ENCODE measurements at regions not wholly inside any gene's neighbourhood (a gene's known extent, or its start where the extent isn't known, plus 50 kb on each side); places are given as distances from the start of the nearest gene placed in this dataset.
"Not testable (repeated sequence)": the region's sequence is repeated elsewhere in the genome, so short reads cannot be mapped to it uniquely, and the experiment has no call there.

DNA sequence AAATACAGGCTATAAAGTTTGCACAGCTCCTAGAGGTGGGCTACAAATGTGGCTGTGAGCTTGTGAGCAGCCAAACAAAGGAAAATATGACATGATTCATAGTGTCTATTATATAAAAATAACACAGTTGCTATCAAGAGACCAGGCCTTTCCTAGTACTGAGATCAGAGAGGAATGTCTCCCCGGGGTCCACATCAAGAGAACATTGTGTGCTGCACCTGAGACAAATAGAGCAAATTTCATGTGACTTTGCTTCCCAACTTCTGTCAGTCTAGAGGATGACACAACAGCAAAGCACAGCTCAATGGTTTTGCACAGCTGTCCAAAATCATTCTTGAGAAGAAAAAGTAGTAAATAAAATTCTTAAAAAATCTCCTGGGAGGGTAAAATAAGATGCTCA lies 297.5 kb upstream of the PRKD1 start:
- DNase-seq: no peak

DNA sequence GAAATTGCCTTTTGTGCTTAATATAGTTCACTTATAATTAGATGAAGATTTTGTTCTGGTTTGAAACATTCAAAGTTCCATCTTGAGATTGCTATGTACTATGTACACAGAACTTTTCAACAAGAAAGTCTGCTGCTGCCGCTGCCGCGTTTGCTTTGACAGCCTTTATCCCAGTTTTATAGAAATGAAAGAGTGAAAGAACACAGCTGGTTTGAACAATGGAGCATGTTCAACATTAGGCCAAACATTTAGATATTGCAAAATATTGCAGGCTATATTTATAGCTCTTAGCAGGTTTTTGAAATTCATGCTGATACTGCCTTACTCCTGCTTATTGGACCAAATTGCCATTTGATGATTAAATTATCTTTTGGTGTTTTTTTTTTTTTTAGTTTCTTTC lies 299.8 kb upstream of the PRKD1 start:
- no peak for DNase-seq

DNA sequence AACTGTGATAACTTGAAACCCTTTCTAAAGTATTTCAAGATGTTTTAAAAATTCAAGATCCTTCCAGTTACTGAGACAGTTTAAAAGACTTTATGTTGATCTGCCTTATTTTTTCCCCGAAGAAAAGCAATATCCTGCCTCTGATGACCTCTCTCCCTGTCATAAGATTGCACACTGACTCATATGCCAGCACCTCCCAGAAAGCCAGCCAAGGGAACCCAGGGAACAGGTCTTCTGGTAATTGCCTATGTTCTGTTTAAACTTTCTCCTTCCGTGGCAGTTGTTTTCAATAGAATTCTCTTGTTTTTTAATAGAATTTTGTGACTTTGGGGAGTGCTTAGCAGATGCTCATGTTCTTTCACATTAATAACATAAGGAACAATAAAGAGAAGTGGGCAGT lies 300.2 kb upstream of the PRKD1 start:
- DNase-seq: no peak

DNA sequence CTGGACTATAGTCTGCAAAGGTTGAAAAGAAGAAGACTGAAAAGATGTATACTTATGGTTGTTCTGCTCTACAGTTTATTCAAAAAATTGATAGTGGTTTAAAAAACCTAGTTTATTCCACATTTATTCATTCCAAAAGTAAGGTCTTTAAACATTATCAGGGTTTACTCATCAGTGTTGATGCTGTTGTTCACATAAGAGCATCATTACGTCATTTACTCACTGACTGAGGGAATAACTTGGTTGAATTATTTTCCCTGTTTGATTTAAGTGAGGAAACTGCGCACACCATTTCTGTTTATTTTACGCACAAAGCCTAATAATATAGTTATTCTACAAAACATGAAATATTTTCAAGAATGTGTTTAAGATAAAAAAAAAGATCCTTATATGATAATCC lies 303.1 kb upstream of the PRKD1 start:
- DNase-seq: no peak

DNA sequence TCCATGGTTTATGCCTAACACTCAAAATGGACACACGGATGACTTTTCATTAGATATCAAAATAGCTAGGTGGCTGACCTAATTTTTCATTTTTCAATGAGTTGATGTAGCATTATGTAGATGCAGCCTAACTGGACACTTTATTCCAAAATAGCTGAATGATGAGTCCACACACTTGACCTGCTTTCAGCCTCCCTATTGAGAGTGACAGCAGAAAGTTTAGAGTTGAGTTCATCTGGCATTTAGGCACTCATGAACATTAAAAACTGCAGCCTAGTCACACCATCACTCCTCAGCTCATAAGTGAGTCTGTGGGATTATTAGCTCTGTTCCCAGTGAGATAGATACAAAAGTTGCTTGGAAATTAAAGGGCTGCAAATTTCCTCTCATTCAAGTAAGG lies 307.3 kb upstream of the PRKD1 start:
- no peak for DNase-seq

DNA sequence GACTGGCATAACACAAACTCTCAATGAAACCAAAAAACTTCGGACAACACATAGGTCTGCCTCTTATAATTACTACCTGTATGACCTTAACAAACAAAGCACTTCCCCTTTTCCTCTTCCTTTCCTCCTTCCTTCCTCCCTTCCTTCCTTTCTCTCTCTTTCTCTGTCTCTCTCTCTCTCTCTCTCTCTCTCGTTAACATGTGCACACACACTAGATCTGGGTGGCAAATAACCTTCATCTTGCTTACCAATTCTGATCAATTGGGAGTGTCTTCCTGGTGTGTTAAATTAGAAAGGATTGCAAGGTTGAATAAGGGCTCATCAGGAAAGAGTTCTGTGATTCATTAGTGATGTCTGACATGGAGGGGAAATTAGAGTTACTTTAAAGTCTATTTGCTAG lies 307.8 kb upstream of the PRKD1 start:
- DNase-seq: no peak

DNA sequence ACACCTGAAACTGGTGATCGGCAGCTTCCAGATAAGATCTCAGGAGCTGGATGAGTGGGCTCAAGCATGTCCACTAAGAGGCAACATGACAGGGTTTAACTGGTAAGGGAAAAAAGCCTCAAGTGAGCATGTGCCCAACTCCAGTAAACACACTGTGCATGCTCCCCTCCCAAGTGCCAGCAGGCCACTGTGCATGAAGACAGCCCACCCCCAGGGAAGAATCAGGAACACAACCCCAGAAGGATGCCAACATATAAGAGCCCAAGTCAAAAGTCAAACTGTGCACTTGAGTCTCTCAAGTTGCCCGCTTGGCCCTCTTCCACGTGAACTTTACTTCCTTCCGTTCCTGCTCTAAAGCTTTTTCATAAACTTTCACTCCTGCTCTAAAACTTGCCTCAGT lies 311.3 kb upstream of the PRKD1 start:
- no peak for DNase-seq

DNA sequence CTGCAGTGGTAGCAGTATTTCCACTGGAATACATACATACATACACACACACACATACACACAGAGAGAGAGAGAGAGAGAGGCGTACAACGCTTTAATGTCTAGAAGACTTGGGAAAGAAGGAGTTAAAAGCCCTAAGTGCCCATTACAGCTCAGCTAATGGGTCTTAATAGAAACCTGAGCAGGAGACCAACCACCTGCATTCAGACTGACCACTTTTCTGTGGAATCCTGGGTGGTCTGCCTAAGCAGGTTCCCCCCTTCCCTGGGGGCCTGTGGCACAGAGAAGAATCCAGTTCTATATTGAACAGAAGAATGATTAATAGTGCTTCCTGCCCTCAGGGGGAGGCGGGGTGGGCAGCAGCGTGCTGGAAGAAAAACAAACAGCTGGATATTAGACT lies 312.4 kb upstream of the PRKD1 start:
- DNase-seq: no peak

DNA sequence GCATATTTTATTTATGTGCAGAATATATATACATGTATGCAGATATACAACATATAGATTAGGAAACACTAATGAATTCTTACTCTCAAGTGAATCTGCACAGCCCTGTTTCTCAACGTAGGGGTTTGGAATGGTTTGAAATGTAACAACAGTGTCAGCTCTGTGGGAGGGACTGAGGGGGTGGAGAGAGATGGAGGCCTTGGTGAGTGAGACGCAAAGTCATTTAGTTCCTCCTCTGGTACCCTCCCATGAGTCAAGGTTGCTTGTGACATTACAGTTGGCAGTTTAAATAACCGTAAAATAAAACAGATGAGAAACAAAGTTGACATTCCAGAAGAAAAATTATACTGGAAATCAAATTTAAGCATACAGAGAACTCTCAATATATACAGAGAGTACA lies 313.0 kb upstream of the PRKD1 start:
- DNase-seq: no peak

DNA sequence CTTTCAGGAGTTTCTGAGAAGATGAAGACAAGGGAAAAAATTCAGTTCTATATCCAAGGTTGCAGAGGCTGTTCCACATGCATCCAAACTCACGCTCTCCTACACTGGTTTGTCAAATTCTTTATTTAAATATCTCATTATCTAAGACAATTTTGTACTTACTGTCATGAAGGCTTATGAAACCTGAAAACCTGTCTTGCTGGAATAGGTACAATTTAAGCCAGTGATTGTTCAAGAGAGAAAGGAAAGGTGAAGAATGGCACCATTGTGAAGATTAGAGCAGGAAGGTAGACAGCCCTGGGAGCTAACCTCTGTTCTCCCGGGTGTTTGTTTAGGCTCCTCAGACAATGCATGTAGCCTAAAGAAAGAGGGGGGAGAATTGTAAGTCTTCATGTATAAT lies 315.1 kb upstream of the PRKD1 start:
- no peak for DNase-seq

DNA sequence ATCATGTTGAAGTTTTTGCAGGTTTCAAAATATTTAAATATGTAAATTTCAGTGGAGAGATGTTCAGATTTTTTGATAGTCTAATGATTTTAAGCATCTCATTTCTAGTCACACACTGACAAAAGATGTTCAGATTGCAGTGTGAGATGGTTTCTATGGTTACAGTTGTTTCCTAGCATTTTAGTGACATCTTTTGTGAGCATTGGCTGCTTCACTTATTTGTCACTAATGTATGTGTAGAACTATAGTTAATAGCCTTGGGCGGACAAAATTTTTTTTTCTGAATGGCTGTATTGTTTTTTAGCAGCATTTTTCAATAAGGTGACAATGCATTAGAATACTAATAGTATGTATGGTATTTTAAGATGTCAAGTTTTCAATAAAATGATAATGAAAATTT lies 315.6 kb upstream of the PRKD1 start:
- no peak for DNase-seq

DNA sequence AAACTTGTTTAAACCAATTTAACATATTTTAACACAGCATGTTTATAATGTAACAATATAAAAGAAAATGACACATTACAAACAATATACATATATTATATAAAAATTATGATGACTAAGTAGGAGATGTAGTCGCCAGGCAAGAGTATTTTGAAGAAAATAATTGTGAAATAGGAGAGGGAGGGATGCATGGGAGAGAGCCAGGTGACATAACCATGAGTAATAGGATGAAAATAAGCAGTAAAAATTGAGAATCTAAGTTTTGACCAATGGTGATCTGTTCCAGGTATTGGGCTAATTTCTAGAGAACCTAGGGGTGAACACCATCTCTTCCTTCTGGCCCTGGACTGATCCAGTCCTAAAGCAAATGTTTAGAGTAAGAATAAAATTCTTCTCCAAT lies 315.2 kb upstream of the G2E3 start:
- DNase-seq: no peak

DNA sequence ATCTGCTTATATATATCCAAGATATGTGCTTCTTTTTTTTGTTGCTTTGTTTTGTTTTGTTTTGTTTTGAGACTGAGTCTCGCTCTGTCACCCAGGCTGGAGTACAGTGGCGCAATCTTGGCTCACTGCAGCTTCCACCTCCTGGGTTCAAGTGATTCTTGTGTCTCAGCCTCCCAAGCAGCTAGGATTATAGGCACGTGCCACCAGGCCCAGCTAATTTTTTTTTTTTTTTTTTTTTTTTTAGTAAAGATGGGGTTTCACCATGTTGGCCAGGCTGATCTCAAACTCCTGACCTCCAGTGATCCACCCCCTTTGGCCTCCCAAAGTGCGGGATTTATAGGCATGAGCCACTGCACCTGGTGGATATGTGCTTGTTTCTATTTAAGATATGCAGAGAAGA lies 314.6 kb upstream of the G2E3 start:
- DNase-seq: not testable (repeated sequence)

DNA sequence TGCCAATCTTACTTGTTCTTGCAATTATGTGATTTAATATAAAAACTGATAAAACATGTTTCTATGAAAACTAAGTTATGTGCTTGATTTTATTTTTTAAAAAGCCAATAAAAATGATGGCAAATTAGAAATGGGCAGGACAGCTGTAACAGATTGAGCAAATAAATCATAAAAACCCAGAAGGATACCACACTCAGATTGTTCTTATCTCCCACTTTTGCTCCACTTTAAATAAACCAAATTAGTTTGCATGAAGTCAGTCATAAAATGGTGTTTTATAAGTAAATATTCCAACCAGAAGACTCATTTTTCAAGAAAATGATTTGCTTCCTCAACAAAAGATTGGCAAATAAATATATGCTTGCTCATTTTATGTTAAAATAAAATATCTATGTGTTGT lies 307.9 kb upstream of the G2E3 start:
- no peak for DNase-seq

DNA sequence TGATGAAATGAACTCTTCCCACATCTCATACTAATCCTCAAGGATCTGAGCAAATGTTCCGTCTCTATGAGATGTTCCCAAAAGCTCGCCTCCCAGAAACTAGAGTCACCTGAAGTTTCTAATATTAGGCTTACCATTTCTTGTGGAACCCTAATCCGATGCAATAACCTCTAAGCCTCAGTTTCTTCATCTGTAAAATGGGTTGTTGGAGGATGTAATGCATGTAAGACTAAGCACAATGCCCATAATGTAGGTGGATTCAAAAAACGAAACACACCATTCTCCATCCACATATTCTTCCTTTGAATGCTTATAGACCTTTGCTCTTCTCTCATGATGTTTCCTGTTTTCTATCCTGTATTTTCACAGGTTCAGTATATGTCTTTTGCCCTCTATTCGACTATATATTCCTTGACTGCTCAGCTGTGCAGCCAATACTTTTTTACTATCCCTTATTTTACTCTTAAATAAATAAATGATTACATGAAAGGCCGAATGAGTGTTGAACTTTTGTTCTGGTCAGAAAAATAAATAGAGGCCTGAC lies 307.3 kb upstream of the G2E3 start:
- no peak for DNase-seq

DNA sequence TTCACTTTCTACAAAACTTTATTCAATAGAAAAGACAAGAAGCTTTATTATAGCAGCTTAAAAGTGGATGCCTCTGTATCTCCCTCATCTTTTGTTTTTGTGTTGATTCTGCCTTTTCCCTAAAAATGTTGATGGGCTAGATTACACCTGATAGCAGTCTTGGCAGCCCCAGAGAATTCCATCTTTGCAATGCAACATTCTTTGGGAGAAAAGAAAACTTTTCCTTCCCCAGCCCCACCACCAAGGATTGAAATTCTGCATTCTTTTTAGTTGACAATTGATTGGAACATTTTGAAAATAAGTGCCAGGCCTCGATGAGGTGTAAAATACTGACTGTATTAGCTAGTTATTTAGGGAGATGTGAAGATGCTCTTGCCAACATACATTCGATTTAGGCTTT lies 306.8 kb upstream of the G2E3 start:
- no peak for DNase-seq

DNA sequence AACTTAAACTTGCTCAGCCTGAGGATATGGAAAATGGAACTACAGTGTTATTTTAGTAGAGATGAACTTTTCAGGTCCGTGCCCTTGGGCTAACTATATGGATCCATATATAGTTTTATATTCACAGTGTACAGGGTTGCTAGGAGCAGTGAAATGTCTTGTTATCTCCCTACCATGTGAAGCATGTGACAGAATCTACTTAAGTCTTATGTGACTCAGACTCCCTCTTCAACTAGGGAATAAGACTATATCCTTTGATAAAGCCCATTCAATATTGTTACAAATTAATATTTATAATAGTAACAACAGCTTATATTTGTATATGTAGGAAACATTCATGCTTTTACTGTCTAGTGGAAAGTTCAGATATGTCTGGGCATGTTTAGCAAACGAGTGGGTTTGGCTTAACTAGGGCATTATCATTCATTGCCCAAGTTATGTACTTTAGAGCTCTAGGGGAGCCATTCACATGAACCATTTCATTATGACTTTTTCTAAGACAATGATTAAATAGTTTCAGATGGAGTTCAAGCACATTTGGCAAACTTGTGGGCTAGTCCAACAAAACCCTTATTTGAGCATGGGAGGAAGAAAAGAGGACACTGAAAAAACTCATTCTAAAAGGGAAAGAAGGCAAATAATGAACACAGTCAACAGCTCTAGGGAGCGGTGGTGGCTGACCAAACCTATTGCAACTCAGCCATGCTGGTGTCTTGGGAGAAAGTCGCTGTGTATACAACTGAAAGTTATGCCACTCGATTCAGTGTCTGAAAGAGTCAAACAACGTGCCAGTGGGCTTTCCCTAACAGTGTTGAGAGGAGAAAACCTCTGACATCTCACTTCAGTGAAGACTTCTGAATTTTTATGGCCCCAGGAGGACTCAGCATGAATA lies 305.9 kb upstream of the G2E3 start:
- DNase-seq: no peak

DNA sequence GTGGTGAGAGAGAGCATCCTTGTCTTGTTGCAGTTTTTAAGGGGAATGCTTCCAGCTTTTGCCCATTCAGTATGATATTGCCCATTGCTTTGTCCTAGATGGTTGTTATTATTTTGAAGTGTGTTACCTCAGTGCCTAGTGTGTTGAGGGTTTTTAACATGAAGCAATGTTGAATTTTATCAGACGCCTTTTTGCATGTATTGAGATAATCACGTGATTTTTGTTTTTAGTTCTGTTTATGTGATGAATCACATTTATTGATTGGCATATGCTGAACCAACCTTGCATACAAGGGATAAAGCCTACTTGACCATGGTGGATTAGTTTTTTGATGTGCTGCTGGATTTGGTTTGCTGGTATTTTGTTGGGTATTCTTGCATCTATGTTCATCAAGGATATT lies 302.3 kb upstream of the G2E3 start:
- no peak for DNase-seq

DNA sequence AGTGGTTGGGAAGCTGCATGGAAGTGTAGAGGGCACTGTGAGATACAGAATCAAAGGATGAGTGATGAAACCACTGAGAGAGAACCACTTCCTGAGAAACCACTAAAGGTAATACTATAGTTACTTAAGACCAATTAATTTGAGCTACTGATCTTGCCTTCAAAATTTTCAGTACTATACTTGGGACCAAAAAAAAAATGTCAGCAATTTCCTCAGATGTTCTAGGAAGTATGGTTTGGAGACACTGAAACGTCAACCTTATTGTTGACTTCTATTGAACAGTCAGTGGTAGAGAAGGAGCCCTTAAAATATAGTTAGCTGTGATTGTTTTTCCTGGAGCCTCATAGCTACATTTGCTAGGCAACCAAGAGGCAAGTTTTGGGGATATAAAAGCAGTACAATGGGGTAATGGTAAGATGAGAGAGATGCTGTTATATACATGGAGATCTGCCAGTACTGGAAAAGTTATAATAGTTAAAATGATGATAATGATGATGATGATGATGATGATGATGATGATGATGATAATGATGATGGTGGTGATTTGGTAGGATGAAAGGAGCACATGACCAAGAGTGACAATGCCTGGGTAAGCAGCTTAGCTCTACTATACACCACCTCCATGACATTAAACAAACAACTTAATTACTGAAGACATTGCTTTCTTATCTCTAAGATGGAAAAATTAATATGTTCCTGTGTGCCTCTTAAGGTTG lies 300.9 kb upstream of the G2E3 start:
- no peak for DNase-seq

DNA sequence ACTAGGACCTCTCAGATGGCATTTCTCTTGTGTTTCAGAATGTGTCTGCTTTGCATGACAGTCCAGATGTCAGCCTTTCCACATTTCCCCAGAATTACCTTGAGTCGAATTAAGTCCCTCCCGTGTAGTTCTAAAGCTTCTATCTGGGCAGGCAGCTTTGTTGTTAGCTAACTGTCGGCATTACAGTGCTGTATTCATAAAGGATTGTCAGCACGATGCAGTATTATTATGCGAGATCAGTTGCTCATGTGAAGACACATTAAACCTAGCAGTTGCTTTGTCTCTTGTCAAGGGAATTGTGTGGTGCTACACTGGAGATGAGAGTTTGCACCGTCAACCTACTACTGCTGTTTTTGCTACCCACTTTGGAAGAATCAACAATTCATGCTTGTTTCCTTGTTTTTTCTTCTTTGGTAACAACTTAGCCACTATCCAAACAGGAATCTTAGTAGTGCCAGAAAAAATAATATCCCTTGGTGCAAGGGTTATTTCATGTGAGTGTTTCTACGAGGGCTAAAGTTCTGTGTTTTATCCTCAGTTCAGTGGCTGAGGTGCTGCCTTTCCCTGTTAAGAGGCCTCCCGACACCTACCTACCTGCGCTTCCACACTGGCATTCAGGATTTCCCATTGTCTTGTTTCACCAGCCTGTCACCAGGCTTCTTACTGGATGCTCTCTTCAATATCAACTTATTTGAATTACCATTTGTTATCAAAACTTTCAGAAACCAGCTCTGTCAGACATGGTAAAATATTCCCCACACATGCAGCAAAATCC lies 297.9 kb upstream of the G2E3 start:
- DNase-seq: no peak

DNA sequence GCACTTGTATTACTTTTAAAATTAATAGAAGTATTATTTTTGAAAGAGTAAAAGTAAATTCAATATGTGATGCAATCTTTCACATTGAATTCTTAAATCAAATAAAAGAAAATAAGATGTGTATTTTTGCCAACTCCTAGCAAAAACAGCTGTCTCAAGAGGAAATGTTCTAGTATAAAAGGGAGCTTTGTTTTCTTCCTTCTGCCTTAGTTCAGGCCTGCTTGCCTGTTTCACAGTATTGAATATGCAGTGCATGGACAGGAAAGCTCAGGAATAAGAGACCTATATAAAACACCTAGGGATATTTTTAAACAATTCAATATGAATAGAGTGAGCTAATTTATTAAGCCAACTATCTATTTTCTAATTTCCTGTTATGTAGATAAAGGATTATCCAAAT lies 294.8 kb upstream of the G2E3 start:
- DNase-seq: no peak

DNA sequence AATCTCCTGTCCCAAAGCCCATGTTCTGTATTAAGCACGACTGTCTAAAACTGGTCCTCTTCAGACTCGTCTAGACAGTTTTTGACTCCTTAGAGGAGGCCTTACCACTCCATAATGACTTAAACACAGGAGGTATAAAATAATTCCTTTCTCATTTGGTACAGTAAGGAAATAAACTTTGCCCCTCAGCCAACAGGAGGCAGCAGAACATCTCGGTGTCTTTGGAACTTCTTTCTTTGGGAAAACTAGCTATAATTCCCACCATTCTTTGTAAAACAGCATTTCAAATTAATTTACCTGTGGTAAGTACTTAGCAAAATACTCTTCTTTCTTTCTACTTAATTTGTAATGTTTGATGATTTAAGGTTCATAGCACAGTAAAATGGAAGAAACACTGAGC lies 292.7 kb upstream of the G2E3 start:
- DNase-seq: no peak

DNA sequence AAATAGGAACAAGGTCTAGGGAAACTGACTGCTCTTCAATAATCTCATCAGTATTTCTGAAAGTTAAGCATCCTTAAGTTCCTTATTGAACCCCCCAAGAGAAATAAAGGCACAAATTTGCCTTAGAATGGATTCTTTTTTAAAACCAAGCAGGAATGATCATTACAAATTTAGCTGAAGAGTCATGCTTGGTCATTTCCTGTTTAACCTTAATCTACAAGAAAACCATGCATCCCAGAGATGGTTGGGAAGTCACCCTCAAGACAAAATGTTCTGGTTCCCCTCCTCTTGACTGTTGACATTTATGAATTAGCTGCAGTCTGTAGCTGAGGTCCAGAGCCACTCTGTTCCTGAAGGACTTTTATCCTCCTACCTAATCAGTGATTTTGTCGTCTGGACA lies 291.8 kb upstream of the G2E3 start:
- no peak for DNase-seq

Measured in NCI-H1694 treated with DMSO at 0.1 percent for 48 hours (cell line).